ENCODE measurements at regions not wholly inside any gene's neighbourhood (a gene's known extent, or its start where the extent isn't known, plus 50 kb on each side); places are given as distances from the start of the nearest gene placed in this dataset.

GRCh38 chr3:193863657-193864357, 270.8 kb downstream of the OPA1 start:
- TF ChIP-seq CTCF (IDR thresholded peaks at IDR 0.05; ENCODE audit: low read depth, low read length, poor library complexity, severe bottlenecking) (no peak), EZH2phosphoT487 (IDR thresholded peaks at IDR 0.05; ENCODE audit: borderline replicate concordance, low read length) (no peak)
